Panc1 (cell line): ENCODE measurements at regions not wholly inside any gene's neighbourhood (a gene's known extent, or its start where the extent isn't known, plus 50 kb on each side); places are given as distances from the start of the nearest gene placed in this dataset.

ENCODE experiments used
- CTCF ChIP-seq: fragments of 450-650 bp; IDR thresholded peaks from 2 replicates; pipeline ENCODE4 v1.5.1; 2017; ENCODE audit warnings: mild to moderate bottlenecking
- POLR2AphosphoS5 ChIP-seq: IDR thresholded peaks from 2 replicates; pipeline ENCODE4 v1.6.1; 2012; ENCODE audit warnings: mild to moderate bottlenecking, low read depth, low read length, moderate library complexity
- REST ChIP-seq, 2 experiments: IDR thresholded peaks; 2 replicates each; pipeline ENCODE4 v1.6.1; 2011 to 2012; ENCODE audit warnings: low read depth in 2 of 2, control low read depth in 1 of 2, low read length in 1 of 2, mild to moderate bottlenecking in 1 of 2, moderate library complexity in 1 of 2; ENCODE audit not compliant: insufficient read depth in 1 of 2
- SIN3A ChIP-seq: IDR thresholded peaks from 2 replicates; pipeline ENCODE4 v1.6.1; 2012; ENCODE audit warnings: low read depth, mild to moderate bottlenecking, low read length, moderate library complexity, borderline replicate concordance; ENCODE audit not compliant: insufficient read depth
- TCF7L2 ChIP-seq: IDR thresholded peaks from 2 replicates; pipeline ENCODE4 v1.6.1; 2011; ENCODE audit warnings: mild to moderate bottlenecking, low read depth, low read length, inconsistent platforms

GRCh38 chr18:66695281-66695680, 91.4 kb upstream of the CDH19 start:
- no peak for TF ChIP-seq CTCF
- TF ChIP-seq SIN3A: no peak
- TF ChIP-seq POLR2AphosphoS5: no peak
- no peak for TF ChIP-seq REST (IDR thresholded peaks at IDR 0.05; ENCODE audit: insufficient read depth in 1 of 2, low read depth in 2 of 2, low read length in 1 of 2)
- TF ChIP-seq TCF7L2: no peak
